ENCODE measurements at regions not wholly inside any gene's neighbourhood (a gene's known extent, or its start where the extent isn't known, plus 50 kb on each side); places are given as distances from the start of the nearest gene placed in this dataset.

GRCh38 chr3:150312018-150312657 lies 96.0 kb upstream of the TSC22D2 start:
- ATAC-seq (ENCODE audit: insufficient number of reproducible peaks, low FRiP score, low read depth) (no peak), DNase-seq (ENCODE audit: low spot score) (no peak)
- H3K27me3 ChIP-seq (replicated peaks; ENCODE audit: insufficient read depth): no peaks in the 10 kb centered on the region
- H3K36me3 ChIP-seq: no peaks in the 10 kb centered on the region
- H3K4me1 ChIP-seq (ENCODE audit: control insufficient read depth in 1 of 2, low read depth in 2 of 2): no peaks in the 10 kb centered on the region
- TF ChIP-seq CTCF (IDR thresholded peaks at IDR 0.05): no peak
- no peak overlapping the region for H3K4me3 ChIP-seq
- H3K9me3 ChIP-seq: no peaks in the 10 kb centered on the region
- H3K27ac ChIP-seq: no peak overlapping the region

- Histone ChIP-seq H3K36me3 (no peaks in the 10 kb centered on the region), H3K4me1 (ENCODE audit: control insufficient read depth in 1 of 2, low read depth in 2 of 2) (no peaks in the 10 kb centered on the region), H3K27me3 (replicated peaks; ENCODE audit: insufficient read depth) (no peaks in the 10 kb centered on the region), H3K27ac (no peak overlapping the region), H3K9me3 (no peaks in the 10 kb centered on the region), H3K4me3 (no peak overlapping the region)
- DNase-seq (ENCODE audit: low spot score) (no peak), ATAC-seq (ENCODE audit: insufficient number of reproducible peaks, low FRiP score, low read depth) (no peak)
- no peak for TF ChIP-seq CTCF (IDR thresholded peaks at IDR 0.05)
Observed at GRCh38 chr3:150311156-150311555, 96.9 kb upstream of the TSC22D2 start.

GRCh38 chr3:150309557-150309956 lies 98.5 kb upstream of the TSC22D2 start:
- Histone ChIP-seq H3K4me3 (no peak overlapping the region), H3K36me3 (no peaks in the 10 kb centered on the region), H3K27ac (no peak overlapping the region), H3K27me3 (replicated peaks; ENCODE audit: insufficient read depth) (no peaks in the 10 kb centered on the region), H3K9me3 (no peaks in the 10 kb centered on the region), H3K4me1 (ENCODE audit: control insufficient read depth in 1 of 2, low read depth in 2 of 2) (no peaks in the 10 kb centered on the region)
- no peak for DNase-seq (ENCODE audit: low spot score)
- TF ChIP-seq CTCF (IDR thresholded peaks at IDR 0.05): no peak
- no peak for ATAC-seq (ENCODE audit: insufficient number of reproducible peaks, low FRiP score, low read depth)

GRCh38 chr3:150309257-150309542 lies 98.9 kb upstream of the TSC22D2 start:
- Histone ChIP-seq H3K9me3 (no peaks in the 10 kb centered on the region), H3K4me3 (no peak overlapping the region), H3K27ac (no peak overlapping the region), H3K36me3 (no peaks in the 10 kb centered on the region), H3K4me1 (ENCODE audit: control insufficient read depth in 1 of 2, low read depth in 2 of 2) (no peaks in the 10 kb centered on the region), H3K27me3 (replicated peaks; ENCODE audit: insufficient read depth) (no peaks in the 10 kb centered on the region)
- no peak for TF ChIP-seq CTCF (IDR thresholded peaks at IDR 0.05)
- DNase-seq (ENCODE audit: low spot score) (no peak), ATAC-seq (ENCODE audit: insufficient number of reproducible peaks, low FRiP score, low read depth) (no peak)

- H3K27me3 ChIP-seq (replicated peaks; ENCODE audit: insufficient read depth): no peaks in the 10 kb centered on the region
Observed at GRCh38 chr3:150308481-150309256, 99.4 kb upstream of the TSC22D2 start.

More at GRCh38 chr3:150308481-150309256, 99.4 kb upstream of the TSC22D2 start:
- no peak for ATAC-seq (ENCODE audit: insufficient number of reproducible peaks, low FRiP score, low read depth)
- Histone ChIP-seq H3K4me1 (ENCODE audit: control insufficient read depth in 1 of 2, low read depth in 2 of 2) (no peaks in the 10 kb centered on the region), H3K4me3 (no peak overlapping the region), H3K36me3 (no peaks in the 10 kb centered on the region), H3K9me3 (no peaks in the 10 kb centered on the region), H3K27ac (no peak overlapping the region)
- TF ChIP-seq CTCF (IDR thresholded peaks at IDR 0.05): no peak
- no peak for DNase-seq (ENCODE audit: low spot score)
